ENCODE measurements at regions not wholly inside any gene's neighbourhood (a gene's known extent, or its start where the extent isn't known, plus 50 kb on each side); places are given as distances from the start of the nearest gene placed in this dataset.
"Not testable (repeated sequence)": the region's sequence is repeated elsewhere in the genome, so short reads cannot be mapped to it uniquely, and the experiment has no call there.

- TF ChIP-seq, protein P1, sequence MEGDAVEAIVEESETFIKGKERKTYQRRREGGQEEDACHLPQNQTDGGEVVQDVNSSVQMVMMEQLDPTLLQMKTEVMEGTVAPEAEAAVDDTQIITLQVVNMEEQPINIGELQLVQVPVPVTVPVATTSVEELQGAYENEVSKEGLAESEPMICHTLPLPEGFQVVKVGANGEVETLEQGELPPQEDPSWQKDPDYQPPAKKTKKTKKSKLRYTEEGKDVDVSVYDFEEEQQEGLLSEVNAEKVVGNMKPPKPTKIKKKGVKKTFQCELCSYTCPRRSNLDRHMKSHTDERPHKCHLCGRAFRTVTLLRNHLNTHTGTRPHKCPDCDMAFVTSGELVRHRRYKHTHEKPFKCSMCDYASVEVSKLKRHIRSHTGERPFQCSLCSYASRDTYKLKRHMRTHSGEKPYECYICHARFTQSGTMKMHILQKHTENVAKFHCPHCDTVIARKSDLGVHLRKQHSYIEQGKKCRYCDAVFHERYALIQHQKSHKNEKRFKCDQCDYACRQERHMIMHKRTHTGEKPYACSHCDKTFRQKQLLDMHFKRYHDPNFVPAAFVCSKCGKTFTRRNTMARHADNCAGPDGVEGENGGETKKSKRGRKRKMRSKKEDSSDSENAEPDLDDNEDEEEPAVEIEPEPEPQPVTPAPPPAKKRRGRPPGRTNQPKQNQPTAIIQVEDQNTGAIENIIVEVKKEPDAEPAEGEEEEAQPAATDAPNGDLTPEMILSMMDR (conservative IDR thresholded peaks at IDR 0.05): no peak
- no peak overlapping the region for H3K27ac ChIP-seq
Observed at GRCh38 chr22:47400701-47401591, 638.5 kb downstream of the TBC1D22A start.

- not testable (repeated sequence) for H3K27ac ChIP-seq
Observed at GRCh38 chr22:47400131-47400530, 637.7 kb downstream of the TBC1D22A start.

DNA sequence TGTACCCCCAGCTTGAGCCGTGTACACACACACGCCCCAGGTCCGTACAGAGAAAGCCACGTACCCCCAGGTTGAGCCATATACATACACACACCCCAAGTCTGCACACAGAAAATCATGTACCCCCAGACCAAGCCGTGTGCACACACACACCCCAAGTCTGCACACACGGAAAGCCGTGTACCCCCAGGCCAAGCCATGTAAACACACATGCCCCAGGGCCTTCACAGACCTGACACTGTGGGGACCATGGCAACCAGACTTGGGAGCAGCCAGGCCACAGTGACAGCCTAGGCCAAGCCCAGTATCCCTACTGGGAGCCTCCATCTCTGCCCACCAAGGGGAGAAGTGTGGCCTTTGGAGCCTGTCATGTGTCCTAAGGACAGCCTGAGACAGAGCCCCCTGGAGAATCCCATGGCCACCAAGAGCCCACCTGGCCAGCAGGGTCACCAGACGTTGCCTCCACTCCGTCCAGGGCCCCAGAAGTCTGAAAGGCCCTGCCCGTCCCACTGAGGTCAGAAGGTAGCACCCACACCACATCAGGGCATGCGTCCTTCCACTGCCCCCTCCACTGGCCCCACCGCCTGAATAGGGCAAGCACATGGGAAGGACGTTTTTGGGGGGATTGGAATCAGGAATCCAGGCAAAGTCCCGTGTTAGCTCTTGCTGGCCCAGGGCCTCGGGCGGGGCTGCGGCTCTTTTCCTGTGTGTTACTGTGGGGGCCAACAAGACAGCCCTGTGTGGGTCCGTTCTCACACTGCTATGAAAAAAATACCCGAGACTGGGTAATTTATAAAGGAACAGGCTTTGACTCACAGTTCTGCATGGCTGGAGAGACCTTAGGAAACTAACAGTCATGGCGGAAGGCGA is 636.7 kb downstream of the TBC1D22A start:
- TF ChIP-seq, protein P1 (conservative IDR thresholded peaks at IDR 0.05): no peak

GRCh38 chr22:47398491-47398890 is 636.0 kb downstream of the TBC1D22A start:
- TF ChIP-seq, protein P1 (conservative IDR thresholded peaks at IDR 0.05): no peak

More for the DNA sequence above, 636.7 kb downstream of the TBC1D22A start:
- no peak overlapping the region for H3K27ac ChIP-seq

GRCh38 chr22:47397673-47398072 is 635.2 kb downstream of the TBC1D22A start:
- TF ChIP-seq, protein P1 (conservative IDR thresholded peaks at IDR 0.05): no peak
- no peak overlapping the region for H3K27ac ChIP-seq

More at GRCh38 chr22:47398491-47398890, 636.0 kb downstream of the TBC1D22A start:
- no peak overlapping the region for H3K27ac ChIP-seq

DNA sequence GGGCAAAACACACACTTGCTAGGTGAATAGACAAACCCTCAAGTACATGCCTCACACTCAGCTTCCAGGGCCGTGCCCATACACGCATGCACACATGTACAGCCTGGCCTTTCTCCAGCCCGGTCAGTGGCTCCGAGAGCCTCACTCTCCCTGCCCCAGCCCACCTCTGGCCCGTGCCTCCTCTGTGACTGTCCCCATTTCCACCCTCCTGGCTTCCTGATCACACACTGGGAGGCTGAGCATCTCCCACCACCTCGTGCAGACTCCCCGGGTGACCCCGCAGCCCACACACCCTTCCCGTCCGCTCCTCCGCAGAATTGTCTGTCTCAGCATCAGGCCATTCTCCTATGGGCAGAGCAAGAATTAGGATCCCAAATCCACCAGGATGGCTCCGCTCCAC is 634.1 kb downstream of the TBC1D22A start:
- no peak overlapping the region for H3K27ac ChIP-seq
- TF ChIP-seq, protein P1 (conservative IDR thresholded peaks at IDR 0.05): no peak

GRCh38 chr22:47396105-47396504 is 633.7 kb downstream of the TBC1D22A start:
- H3K27ac ChIP-seq: no peak overlapping the region
- TF ChIP-seq, protein P1 (conservative IDR thresholded peaks at IDR 0.05): no peak

Data from VCaP (cell line).